PC-9 (cell line): ENCODE measurements at regions not wholly inside any gene's neighbourhood (a gene's known extent, or its start where the extent isn't known, plus 50 kb on each side); places are given as distances from the start of the nearest gene placed in this dataset.

ENCODE experiments used
- BruUV-seq: library from RNA; stranded (reverse); fragments of 400-500 nt; replicated peaks from 2 replicates; lab custom pipeline; 2021; lab: Mats Ljungman, UMichigan
- CTCF ChIA-PET: fragments of 300-600 bp; sonication (Branson Sonifier 250); formaldehyde crosslinking; loops from one replicate; lab custom pipeline; 2022; ENCODE audit warnings: antibody characterized with exemption; lab: Charles Lee
- POLR2A ChIA-PET: fragments of 300-600 bp; sonication (Branson Sonifier 250); formaldehyde crosslinking; loops from one replicate; lab custom pipeline; 2022; ENCODE audit warnings: antibody characterized with exemption; ENCODE audit not compliant: unreplicated experiment; lab: Charles Lee
- DNase-seq, 2 experiments: peaks; one replicate each; pipeline versions ENCODE4 v3.0.0 to v3.0.0-alpha.2; 2015 to 2022; ENCODE audit warnings: mixed read lengths in 1 of 2
- H2AFZ ChIP-seq: fragments of 200-600 bp; sonication (generic); 2 replicates; pipeline ENCODE4 v1.8.1; 2017; ENCODE audit warnings: antibody characterized with exemption
- H3F3A ChIP-seq: fragments of 200-600 bp; sonication (generic); 2 replicates; pipeline ENCODE4 v1.8.1; 2017; ENCODE audit warnings: antibody characterized with exemption, mild to moderate bottlenecking, low read depth; ENCODE audit not compliant: insufficient read depth
- H3K27ac ChIP-seq: fragments of 200-600 bp; sonication (generic); 2 replicates; pipeline ENCODE4 v1.6.1; 2016; ENCODE audit warnings: mixed run types
- H3K27me3 ChIP-seq: fragments of 200-600 bp; sonication (generic); 2 replicates; pipeline ENCODE4 v1.6.1; 2016; ENCODE audit warnings: low read depth, mixed run types; ENCODE audit not compliant: insufficient read depth
- H3K36me3 ChIP-seq: fragments of 200-600 bp; sonication (generic); 2 replicates; pipeline ENCODE4 v1.6.1; 2016; ENCODE audit warnings: low read depth, mixed run types
- H3K4me1 ChIP-seq: fragments of 200-600 bp; sonication (generic); replicated peaks from 2 replicates; pipeline ENCODE4 v1.6.1; 2016; ENCODE audit warnings: mixed run types; ENCODE audit not compliant: insufficient read depth
- H3K4me2 ChIP-seq: fragments of 200-600 bp; sonication (generic); 2 replicates; pipeline ENCODE4 v1.6.1; 2017; ENCODE audit warnings: mixed run types
- H3K4me3 ChIP-seq: fragments of 200-600 bp; sonication (generic); 2 replicates; pipeline ENCODE4 v1.6.1; 2016; ENCODE audit warnings: mixed run types
- H3K79me2 ChIP-seq: fragments of 200-600 bp; sonication (generic); 2 replicates; pipeline ENCODE4 v1.6.1; 2017; ENCODE audit warnings: low read depth, mixed run types
- H3K9me2 ChIP-seq: fragments of 200-600 bp; sonication (generic); 2 replicates; pipeline ENCODE4 v1.8.1; 2017; ENCODE audit warnings: mild to moderate bottlenecking; ENCODE audit not compliant: insufficient read depth
- H3K9me3 ChIP-seq: fragments of 200-600 bp; sonication (generic); 2 replicates; pipeline ENCODE4 v1.8.1; 2016; ENCODE audit warnings: low read depth; ENCODE audit not compliant: insufficient read depth
- H4K20me1 ChIP-seq: fragments of 200-600 bp; sonication (generic); 2 replicates; pipeline ENCODE4 v1.8.1; 2017; ENCODE audit not compliant: insufficient read depth
- EZH2 ChIP-seq: fragments of 200-600 bp; sonication (generic); IDR thresholded peaks from 2 replicates; pipeline ENCODE4 v1.8.0; 2017; ENCODE audit warnings: antibody characterized with exemption, low read depth
- intact Hi-C: fragments of 100-400 bp; cut with micrococcal nuclease; formaldehyde crosslinking; loops from one replicate; pipeline ENCODE4 v1.10.0; 2022; ENCODE audit not compliant: unreplicated experiment
- TF ChIP-seq, protein P1 (sequence below): fragments of 200-600 bp; sonication (generic); conservative IDR thresholded peaks from 2 replicates; pipeline ENCODE4 v1.6.1; 2017; ENCODE audit warnings: mixed run types, antibody characterized with exemption, mild to moderate bottlenecking, moderate library complexity

DNA sequence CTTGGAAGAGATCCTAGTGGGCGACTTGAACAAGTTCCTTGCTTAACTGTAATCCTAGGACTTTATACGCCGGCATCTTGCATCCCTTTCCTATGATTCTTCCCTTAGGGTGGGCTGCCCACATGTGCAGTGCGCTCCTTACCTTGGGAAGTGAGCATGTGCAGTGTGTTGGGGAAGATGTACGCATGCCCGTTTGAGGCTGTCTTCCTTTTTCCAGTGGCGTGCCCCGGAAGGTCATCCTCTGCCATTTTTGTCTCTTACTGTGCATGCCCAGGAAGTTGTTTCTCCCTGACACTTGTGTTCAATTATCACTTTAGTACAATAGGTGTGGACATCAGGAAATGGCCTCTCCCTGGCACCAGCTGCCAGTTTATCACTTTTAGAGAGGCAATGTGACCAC lies 936.5 kb downstream of the TBC1D22A start:
- H3K27me3 ChIP-seq, result no peaks in the 10 kb centered on the region
- H3K4me2 ChIP-seq, result no peak overlapping the region
- no TSS peak for BruUV-seq
- H3K9me3 ChIP-seq, result no peaks in the 10 kb centered on the region
- DNase-seq, result no peak
- ChIA-PET POLR2A (no interaction called here), CTCF (no interaction called here)
- TF ChIP-seq, protein P1, sequence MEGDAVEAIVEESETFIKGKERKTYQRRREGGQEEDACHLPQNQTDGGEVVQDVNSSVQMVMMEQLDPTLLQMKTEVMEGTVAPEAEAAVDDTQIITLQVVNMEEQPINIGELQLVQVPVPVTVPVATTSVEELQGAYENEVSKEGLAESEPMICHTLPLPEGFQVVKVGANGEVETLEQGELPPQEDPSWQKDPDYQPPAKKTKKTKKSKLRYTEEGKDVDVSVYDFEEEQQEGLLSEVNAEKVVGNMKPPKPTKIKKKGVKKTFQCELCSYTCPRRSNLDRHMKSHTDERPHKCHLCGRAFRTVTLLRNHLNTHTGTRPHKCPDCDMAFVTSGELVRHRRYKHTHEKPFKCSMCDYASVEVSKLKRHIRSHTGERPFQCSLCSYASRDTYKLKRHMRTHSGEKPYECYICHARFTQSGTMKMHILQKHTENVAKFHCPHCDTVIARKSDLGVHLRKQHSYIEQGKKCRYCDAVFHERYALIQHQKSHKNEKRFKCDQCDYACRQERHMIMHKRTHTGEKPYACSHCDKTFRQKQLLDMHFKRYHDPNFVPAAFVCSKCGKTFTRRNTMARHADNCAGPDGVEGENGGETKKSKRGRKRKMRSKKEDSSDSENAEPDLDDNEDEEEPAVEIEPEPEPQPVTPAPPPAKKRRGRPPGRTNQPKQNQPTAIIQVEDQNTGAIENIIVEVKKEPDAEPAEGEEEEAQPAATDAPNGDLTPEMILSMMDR, result no peak
- no peak for TF ChIP-seq EZH2
- no peaks in the 10 kb centered on the region for H3K79me2 ChIP-seq
- H3K4me3 ChIP-seq, result no peak overlapping the region
- no peak overlapping the region for H2AFZ ChIP-seq
- H3K9me2 ChIP-seq, result no peaks in the 10 kb centered on the region
- H3F3A ChIP-seq, result no peaks in the 10 kb centered on the region
- no peak overlapping the region for H3K27ac ChIP-seq
- H3K4me1 ChIP-seq, result no peaks in the 10 kb centered on the region
- intact Hi-C loops, result no loop called here
- H4K20me1 ChIP-seq, result no peaks in the 10 kb centered on the region
- no peaks in the 10 kb centered on the region for H3K36me3 ChIP-seq

DNA sequence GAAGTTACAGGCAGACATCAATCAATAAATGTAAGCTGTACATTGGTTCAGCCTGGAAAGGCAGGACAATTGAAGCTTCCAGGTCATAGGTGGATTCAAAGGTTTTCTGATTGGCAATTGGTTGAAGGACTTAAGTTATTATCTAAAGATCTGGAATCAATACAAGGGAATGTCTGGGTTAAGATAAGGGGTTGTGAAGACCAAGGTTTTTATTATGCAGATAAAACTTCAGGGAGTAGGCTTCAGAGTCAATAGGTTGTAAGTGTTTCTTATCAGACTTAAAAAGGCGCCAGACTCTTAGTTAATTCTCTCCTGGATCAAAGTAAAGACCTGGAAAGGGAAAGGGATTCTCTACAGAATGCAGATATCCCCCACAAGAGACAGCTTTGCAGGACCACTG lies 935.4 kb downstream of the TBC1D22A start:
- Histone ChIP-seq H3K4me2 (no peak overlapping the region), H3F3A (no peaks in the 10 kb centered on the region), H3K9me2 (no peaks in the 10 kb centered on the region), H3K27me3 (no peaks in the 10 kb centered on the region), H3K27ac (no peak overlapping the region), H3K9me3 (no peaks in the 10 kb centered on the region), H4K20me1 (no peaks in the 10 kb centered on the region), H3K4me1 (no peaks in the 10 kb centered on the region), H3K4me3 (no peak overlapping the region), H3K36me3 (no peaks in the 10 kb centered on the region), H2AFZ (no peak overlapping the region), H3K79me2 (no peaks in the 10 kb centered on the region)
- TF ChIP-seq EZH2, result no peak
- TF ChIP-seq, protein P1, result no peak
- intact Hi-C loops, result no loop called here
- no peak for DNase-seq
- POLR2A ChIA-PET, result no interaction called here
- CTCF ChIA-PET, result no interaction called here
- BruUV-seq, result no TSS peak

DNA sequence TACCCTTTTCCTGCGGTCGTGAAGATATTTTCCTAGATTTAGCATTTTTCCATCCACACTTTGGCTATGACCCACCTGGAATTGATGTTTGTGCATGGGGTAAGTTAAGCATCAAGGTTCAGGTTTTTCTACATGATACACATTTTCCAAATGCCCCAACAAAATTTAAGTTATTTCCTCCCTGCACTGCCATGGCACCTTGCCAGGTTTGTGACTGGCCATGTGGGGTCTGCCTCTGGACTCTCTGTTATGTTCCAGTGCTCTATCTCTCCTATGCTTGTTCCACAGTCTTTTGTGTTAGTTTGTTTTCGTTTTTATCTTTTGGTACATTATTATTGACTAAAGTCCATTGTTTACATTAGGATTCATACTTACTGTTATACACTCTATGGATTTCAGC lies 934.3 kb downstream of the TBC1D22A start:
- intact Hi-C loops, result no loop called here
- no peaks in the 10 kb centered on the region for H3K27me3 ChIP-seq
- CTCF ChIA-PET, result no interaction called here
- POLR2A ChIA-PET, result no interaction called here
- no TSS peak for BruUV-seq
- no peaks in the 10 kb centered on the region for H3K9me3 ChIP-seq
- H2AFZ ChIP-seq, result no peak overlapping the region
- no peak overlapping the region for H3K4me3 ChIP-seq
- no peak for TF ChIP-seq EZH2
- TF ChIP-seq, protein P1, result no peak
- no peaks in the 10 kb centered on the region for H3K4me1 ChIP-seq
- no peaks in the 10 kb centered on the region for H3K79me2 ChIP-seq
- no peak overlapping the region for H3K27ac ChIP-seq
- H3K4me2 ChIP-seq, result no peak overlapping the region
- no peaks in the 10 kb centered on the region for H3F3A ChIP-seq
- H3K36me3 ChIP-seq, result no peaks in the 10 kb centered on the region
- no peak for DNase-seq
- no peaks in the 10 kb centered on the region for H4K20me1 ChIP-seq
- H3K9me2 ChIP-seq, result no peaks in the 10 kb centered on the region
